HG03521 (cell line): ENCODE measurements at regions not wholly inside any gene's neighbourhood (a gene's known extent, or its start where the extent isn't known, plus 50 kb on each side); places are given as distances from the start of the nearest gene placed in this dataset.

Experiments used
- ATAC-seq: cut with Tn5 transposase; IDR thresholded peaks from one replicate; pipeline ENCODE4 v1.9.1; 2021; ENCODE audit warnings: mild to moderate bottlenecking, moderate library complexity; ENCODE audit not compliant: unreplicated experiment

GRCh38 chr2:183214680-183215079 lies 90.4 kb downstream of the NUP35 start:
- ATAC-seq, result peak; percentile 72

GRCh38 chr2:183215917-183216316 lies 91.7 kb downstream of the NUP35 start:
- ATAC-seq, result no peak

- no peak for ATAC-seq
Measured at GRCh38 chr2:183219888-183220287, 95.6 kb downstream of the NUP35 start.

GRCh38 chr2:183222751-183223150 lies 98.5 kb downstream of the NUP35 start:
- ATAC-seq, result no peak

- no peak for ATAC-seq
Measured at GRCh38 chr2:183224948-183225347, 100.7 kb downstream of the NUP35 start.

- ATAC-seq, result no peak
Measured at GRCh38 chr2:183227176-183227575, 102.9 kb downstream of the NUP35 start.

- no peak for ATAC-seq
Measured at GRCh38 chr2:183229386-183229785, 105.1 kb downstream of the NUP35 start.

- ATAC-seq, result no peak
Measured at GRCh38 chr2:183232161-183232865, 108.1 kb downstream of the NUP35 start.

GRCh38 chr2:183242937-183243336 lies 118.7 kb downstream of the NUP35 start:
- no peak for ATAC-seq

- no peak for ATAC-seq
Measured at GRCh38 chr2:183243758-183244157, 119.5 kb downstream of the NUP35 start.

- no peak for ATAC-seq
Measured at GRCh38 chr2:183244300-183244844, 120.1 kb downstream of the NUP35 start.

- ATAC-seq, result no peak
Measured at GRCh38 chr2:183248866-183249567, 124.8 kb downstream of the NUP35 start.

GRCh38 chr2:183250061-183250460 lies 125.8 kb downstream of the NUP35 start:
- ATAC-seq, result no peak

GRCh38 chr2:183250472-183250871 lies 126.2 kb downstream of the NUP35 start:
- no peak for ATAC-seq

GRCh38 chr2:183253441-183254130 lies 129.3 kb downstream of the NUP35 start:
- no peak for ATAC-seq

GRCh38 chr2:183255411-183255810 lies 131.2 kb downstream of the NUP35 start:
- ATAC-seq, result no peak

GRCh38 chr2:183259921-183260320 lies 135.7 kb downstream of the NUP35 start:
- no peak for ATAC-seq

GRCh38 chr2:183260527-183260926 lies 136.3 kb downstream of the NUP35 start:
- ATAC-seq, result no peak

- ATAC-seq, result no peak
Measured at GRCh38 chr2:183264890-183265535, 140.8 kb downstream of the NUP35 start.

- no peak for ATAC-seq
Measured at GRCh38 chr2:183267148-183267827, 143.0 kb downstream of the NUP35 start.

- no peak for ATAC-seq
Measured at GRCh38 chr2:183269956-183270355, 145.7 kb downstream of the NUP35 start.
